Glutamatergic neuron (in vitro differentiated cells): ENCODE measurements at regions not wholly inside any gene's neighbourhood (a gene's known extent, or its start where the extent isn't known, plus 50 kb on each side); places are given as distances from the start of the nearest gene placed in this dataset.

Source experiments
- DNase-seq: peaks from one replicate; pipeline ENCODE4 v3.0.0; 2022
- H3K27ac Mint-ChIP-seq: one replicate; pipeline ENCODE4 v1.8.0; 2020; ENCODE audit warnings: mild to moderate bottlenecking, mixed read lengths, inconsistent platforms; ENCODE audit not compliant: unreplicated experiment
- H3K27me3 Mint-ChIP-seq: one replicate; pipeline ENCODE4 v1.8.0; 2020; ENCODE audit warnings: mild to moderate bottlenecking, moderate library complexity, mixed read lengths, inconsistent platforms; ENCODE audit not compliant: unreplicated experiment
- H3K36me3 Mint-ChIP-seq: one replicate; pipeline ENCODE4 v1.8.0; 2020; ENCODE audit warnings: mild to moderate bottlenecking, mixed read lengths, inconsistent platforms; ENCODE audit not compliant: unreplicated experiment
- H3K4me1 Mint-ChIP-seq: one replicate; pipeline ENCODE4 v1.8.0; 2020; ENCODE audit warnings: mild to moderate bottlenecking, low read depth, mixed read lengths, inconsistent platforms; ENCODE audit not compliant: unreplicated experiment
- H3K4me3 Mint-ChIP-seq: one replicate; pipeline ENCODE4 v1.8.0; 2020; ENCODE audit warnings: mild to moderate bottlenecking, mixed read lengths, inconsistent platforms; ENCODE audit not compliant: unreplicated experiment
- H3K9me3 Mint-ChIP-seq: one replicate; pipeline ENCODE4 v1.8.0; 2020; ENCODE audit warnings: mild to moderate bottlenecking, moderate library complexity, mixed read lengths, inconsistent platforms; ENCODE audit not compliant: unreplicated experiment
- CTCF ChIP-seq: fragments of 200-600 bp; sonication (generic); IDR thresholded peaks from one replicate; pipeline ENCODE4 v1.5.0; 2021; ENCODE audit not compliant: partially characterized antibody, unreplicated experiment

- TF ChIP-seq CTCF = no peak
- H3K27ac Mint-ChIP-seq = no peak overlapping the region
- H3K27me3 Mint-ChIP-seq = no peaks in the 10 kb centered on the region
- peaks cover 2% of the 10 kb centered on the region for H3K9me3 Mint-ChIP-seq
- no peak overlapping the region for H3K4me3 Mint-ChIP-seq
- DNase-seq = no peak
- peaks cover 29% of the 10 kb centered on the region for H3K36me3 Mint-ChIP-seq
- peaks cover 6% of the 10 kb centered on the region for H3K4me1 Mint-ChIP-seq
Measured at GRCh38 chr4:85094735-85095134, 128.2 kb upstream of the WDFY3 start.

DNA sequence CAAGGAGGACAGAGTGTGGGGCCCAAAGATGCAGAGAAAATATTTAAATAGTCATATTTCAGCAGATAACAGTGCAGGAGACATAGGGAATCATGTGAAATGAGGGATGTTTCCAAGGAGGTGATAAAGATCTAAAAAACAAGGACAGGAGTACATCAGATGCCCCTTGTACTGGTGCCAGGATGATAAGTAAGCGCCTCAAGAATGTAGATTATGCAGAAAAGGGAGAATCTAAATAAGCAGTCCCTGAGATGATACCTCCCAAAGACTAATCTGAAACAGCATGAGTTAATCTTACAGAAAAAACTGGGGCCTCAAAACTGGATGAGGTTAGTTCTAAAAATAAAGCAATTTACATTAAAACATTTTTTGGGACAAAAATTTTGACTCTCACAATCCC lies 136.1 kb upstream of the WDFY3 start:
- peaks cover 2% of the 10 kb centered on the region for H3K9me3 Mint-ChIP-seq
- no peak for TF ChIP-seq CTCF
- no peaks in the 10 kb centered on the region for H3K27me3 Mint-ChIP-seq
- H3K36me3 Mint-ChIP-seq = peaks cover 20% of the 10 kb centered on the region
- DNase-seq = no peak
- no peak overlapping the region for H3K4me3 Mint-ChIP-seq
- no peaks in the 10 kb centered on the region for H3K4me1 Mint-ChIP-seq
- no peak overlapping the region for H3K27ac Mint-ChIP-seq

GRCh38 chr4:85106166-85106565 lies 139.7 kb upstream of the WDFY3 start:
- Mint-ChIP-seq H3K27ac (no peak overlapping the region), H3K27me3 (no peaks in the 10 kb centered on the region), H3K9me3 (no peaks in the 10 kb centered on the region), H3K4me3 (no peak overlapping the region), H3K36me3 (no peaks in the 10 kb centered on the region), H3K4me1 (no peaks in the 10 kb centered on the region)
- DNase-seq = no peak
- TF ChIP-seq CTCF = no peak

- Mint-ChIP-seq H3K4me1 (no peaks in the 10 kb centered on the region), H3K9me3 (no peaks in the 10 kb centered on the region), H3K36me3 (no peaks in the 10 kb centered on the region), H3K27me3 (no peaks in the 10 kb centered on the region), H3K4me3 (no peak overlapping the region), H3K27ac (no peak overlapping the region)
- no peak for DNase-seq
- TF ChIP-seq CTCF = no peak
Measured at GRCh38 chr4:85106805-85107336, 140.4 kb upstream of the WDFY3 start.

GRCh38 chr4:85107553-85107952 lies 141.1 kb upstream of the WDFY3 start:
- Mint-ChIP-seq H3K27me3 (no peaks in the 10 kb centered on the region), H3K9me3 (no peaks in the 10 kb centered on the region), H3K36me3 (no peaks in the 10 kb centered on the region), H3K4me1 (no peaks in the 10 kb centered on the region), H3K4me3 (no peak overlapping the region), H3K27ac (no peak overlapping the region)
- no peak for TF ChIP-seq CTCF
- DNase-seq = no peak
